ENCODE measurements at regions not wholly inside any gene's neighbourhood (a gene's known extent, or its start where the extent isn't known, plus 50 kb on each side); places are given as distances from the start of the nearest gene placed in this dataset.

DNA sequence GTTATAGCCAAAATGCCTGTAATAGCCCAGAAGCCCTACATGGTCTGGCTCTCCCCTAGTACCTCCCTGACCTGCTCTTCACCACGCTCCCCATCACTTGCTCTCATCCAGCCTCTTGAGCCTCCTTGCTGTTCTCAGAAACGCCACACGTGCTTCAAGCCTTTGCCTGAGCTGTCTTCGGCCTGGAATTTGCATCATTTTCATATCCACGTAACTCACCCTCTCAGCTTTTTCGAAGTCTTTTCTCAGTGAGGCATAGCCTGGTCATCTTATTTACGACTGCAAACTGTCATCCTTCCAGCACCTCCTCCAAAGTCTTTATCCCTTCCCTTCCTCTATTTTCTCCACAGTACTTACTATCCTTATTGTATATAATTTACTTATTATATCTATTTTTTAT, 151.0 kb upstream of the AHR start:
- Histone ChIP-seq H3K4me1 (ENCODE audit: control insufficient read depth, insufficient read depth, low read length, poor library complexity, severe bottlenecking) (peaks cover 11% of the 10 kb centered on the region), H3K27me3 (replicated peaks; ENCODE audit: control insufficient read depth, insufficient read depth, low read length, poor library complexity, severe bottlenecking) (no peaks in the 10 kb centered on the region), H3K4me3 (ENCODE audit: insufficient read depth, low read depth, low read length, poor library complexity, severe bottlenecking) (no peak overlapping the region), H3K36me3 (ENCODE audit: control insufficient read depth, insufficient read depth, low read length) (no peaks in the 10 kb centered on the region), H3K9me3 (ENCODE audit: control insufficient read depth, low read length) (no peaks in the 10 kb centered on the region), H3K27ac (ENCODE audit: insufficient read depth, low read length, poor library complexity, severe bottlenecking) (no peak overlapping the region)
- DNase-seq, result no peak

DNA sequence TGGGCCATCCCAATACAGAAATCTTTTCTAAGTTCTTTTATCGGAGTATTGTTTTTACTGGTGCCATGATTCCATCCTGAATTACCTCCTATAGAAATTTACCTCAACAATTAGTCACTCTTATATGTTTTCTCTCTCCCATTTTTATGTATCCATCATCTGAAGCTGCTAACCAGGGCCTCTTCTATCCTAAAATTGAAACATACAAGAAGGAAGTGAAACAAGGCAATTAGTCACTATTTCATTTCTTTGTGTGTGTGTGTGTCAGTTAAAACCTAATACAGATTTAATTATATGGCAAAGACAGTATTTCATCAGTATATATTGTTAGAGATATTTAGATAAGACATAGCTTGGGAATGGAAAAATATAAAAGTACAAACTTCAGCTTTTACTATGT, 148.4 kb upstream of the AHR start:
- H3K36me3 ChIP-seq (ENCODE audit: control insufficient read depth, insufficient read depth, low read length), result no peaks in the 10 kb centered on the region
- no peak for DNase-seq
- no peak overlapping the region for H3K27ac ChIP-seq (ENCODE audit: insufficient read depth, low read length, poor library complexity, severe bottlenecking)
- no peaks in the 10 kb centered on the region for H3K4me1 ChIP-seq (ENCODE audit: control insufficient read depth, insufficient read depth, low read length, poor library complexity, severe bottlenecking)
- no peak overlapping the region for H3K4me3 ChIP-seq (ENCODE audit: insufficient read depth, low read depth, low read length, poor library complexity, severe bottlenecking)
- no peaks in the 10 kb centered on the region for H3K27me3 ChIP-seq (replicated peaks; ENCODE audit: control insufficient read depth, insufficient read depth, low read length, poor library complexity, severe bottlenecking)
- H3K9me3 ChIP-seq (ENCODE audit: control insufficient read depth, low read length), result no peaks in the 10 kb centered on the region

DNA sequence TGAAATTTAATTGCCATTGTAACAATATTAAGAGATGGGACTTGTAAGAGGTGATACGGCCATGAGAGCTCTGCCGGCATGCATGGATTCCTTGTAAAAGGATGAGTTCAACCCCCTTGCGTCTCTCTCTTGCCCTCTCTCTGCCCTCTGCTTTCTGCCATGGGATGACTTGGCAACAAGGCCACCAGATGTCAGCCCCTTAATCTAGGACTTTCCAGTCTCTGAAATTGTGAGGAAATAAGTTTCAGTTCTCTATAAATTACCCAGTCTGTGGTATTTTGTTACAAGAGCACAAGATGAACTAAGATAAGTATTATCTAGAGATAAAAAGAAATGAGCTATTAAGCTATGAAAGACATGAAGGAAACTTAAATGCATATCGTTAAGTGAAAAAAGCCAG, 145.7 kb upstream of the AHR start:
- H3K27ac ChIP-seq (ENCODE audit: insufficient read depth, low read length, poor library complexity, severe bottlenecking), result no peak overlapping the region
- no peaks in the 10 kb centered on the region for H3K36me3 ChIP-seq (ENCODE audit: control insufficient read depth, insufficient read depth, low read length)
- no peak overlapping the region for H3K4me3 ChIP-seq (ENCODE audit: insufficient read depth, low read depth, low read length, poor library complexity, severe bottlenecking)
- DNase-seq, result no peak
- no peaks in the 10 kb centered on the region for H3K4me1 ChIP-seq (ENCODE audit: control insufficient read depth, insufficient read depth, low read length, poor library complexity, severe bottlenecking)
- no peaks in the 10 kb centered on the region for H3K27me3 ChIP-seq (replicated peaks; ENCODE audit: control insufficient read depth, insufficient read depth, low read length, poor library complexity, severe bottlenecking)
- no peaks in the 10 kb centered on the region for H3K9me3 ChIP-seq (ENCODE audit: control insufficient read depth, low read length)

DNA sequence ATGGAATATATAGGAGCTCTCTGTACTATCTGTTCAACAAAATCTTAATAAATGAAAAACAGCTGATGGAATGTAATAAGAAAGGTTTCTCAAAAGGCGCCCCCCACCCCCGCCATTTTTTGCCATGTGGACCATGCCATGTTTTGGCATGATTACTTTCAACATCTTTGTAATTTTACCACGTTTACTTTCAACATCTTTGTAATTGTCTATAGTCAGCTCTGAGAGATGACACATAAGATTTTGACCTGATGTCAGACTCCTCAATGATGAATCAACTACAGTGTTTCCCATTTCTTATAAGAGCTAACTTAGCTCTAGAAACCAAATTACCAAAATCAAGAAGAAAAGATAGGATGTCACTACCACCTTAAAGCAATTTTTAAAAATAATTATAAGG, 144.9 kb upstream of the AHR start:
- no peak overlapping the region for H3K27ac ChIP-seq (ENCODE audit: insufficient read depth, low read length, poor library complexity, severe bottlenecking)
- H3K4me3 ChIP-seq (ENCODE audit: insufficient read depth, low read depth, low read length, poor library complexity, severe bottlenecking), result no peak overlapping the region

DNA sequence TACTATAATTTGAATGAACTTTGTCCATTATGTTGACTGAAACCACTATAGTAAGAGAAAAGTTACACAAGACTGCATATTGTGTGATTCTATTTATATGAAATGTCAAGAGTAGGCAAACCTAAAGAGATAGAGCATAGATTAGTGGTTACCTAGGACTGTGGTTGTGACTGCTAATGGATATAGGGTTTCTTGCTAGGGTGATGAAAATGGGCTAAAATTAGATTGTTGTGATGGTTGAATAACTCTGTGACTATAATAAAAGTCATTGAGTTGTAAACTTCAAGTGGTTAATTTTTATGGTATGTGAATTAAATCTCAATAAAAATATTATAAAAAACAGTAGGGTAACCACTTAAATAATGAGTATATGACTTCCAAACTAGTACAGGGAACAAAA, 142.9 kb upstream of the AHR start:
- no peak for DNase-seq
- Histone ChIP-seq H3K27me3 (replicated peaks; ENCODE audit: control insufficient read depth, insufficient read depth, low read length, poor library complexity, severe bottlenecking) (no peaks in the 10 kb centered on the region), H3K9me3 (ENCODE audit: control insufficient read depth, low read length) (no peaks in the 10 kb centered on the region), H3K4me3 (ENCODE audit: insufficient read depth, low read depth, low read length, poor library complexity, severe bottlenecking) (no peak overlapping the region), H3K36me3 (ENCODE audit: control insufficient read depth, insufficient read depth, low read length) (no peaks in the 10 kb centered on the region), H3K4me1 (ENCODE audit: control insufficient read depth, insufficient read depth, low read length, poor library complexity, severe bottlenecking) (no peaks in the 10 kb centered on the region), H3K27ac (ENCODE audit: insufficient read depth, low read length, poor library complexity, severe bottlenecking) (no peak overlapping the region)

More for the DNA sequence above, 144.9 kb upstream of the AHR start:
- no peaks in the 10 kb centered on the region for H3K4me1 ChIP-seq (ENCODE audit: control insufficient read depth, insufficient read depth, low read length, poor library complexity, severe bottlenecking)
- no peaks in the 10 kb centered on the region for H3K36me3 ChIP-seq (ENCODE audit: control insufficient read depth, insufficient read depth, low read length)
- H3K9me3 ChIP-seq (ENCODE audit: control insufficient read depth, low read length), result no peaks in the 10 kb centered on the region
- DNase-seq, result no peak
- H3K27me3 ChIP-seq (replicated peaks; ENCODE audit: control insufficient read depth, insufficient read depth, low read length, poor library complexity, severe bottlenecking), result no peaks in the 10 kb centered on the region

DNA sequence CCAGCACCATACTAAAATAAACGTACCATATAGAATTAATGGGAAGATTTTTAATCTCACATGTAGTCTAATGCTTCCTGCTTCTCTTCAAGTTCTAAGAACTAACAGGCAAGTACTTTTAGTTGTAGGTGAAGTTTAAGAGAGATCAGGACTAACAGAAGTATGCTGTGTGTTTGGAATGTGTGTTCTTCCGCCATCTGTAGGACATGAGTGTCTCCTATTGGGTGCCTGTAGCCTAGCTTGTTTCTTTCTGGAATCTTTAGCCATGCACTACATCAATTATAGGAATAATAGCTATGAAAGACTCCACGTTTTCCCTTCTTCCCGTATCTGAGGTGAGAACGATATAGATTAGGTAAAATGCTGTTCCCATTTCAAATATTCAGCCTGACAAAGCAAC, 140.2 kb upstream of the AHR start:
- Histone ChIP-seq H3K27me3 (replicated peaks; ENCODE audit: control insufficient read depth, insufficient read depth, low read length, poor library complexity, severe bottlenecking) (no peaks in the 10 kb centered on the region), H3K4me1 (ENCODE audit: control insufficient read depth, insufficient read depth, low read length, poor library complexity, severe bottlenecking) (no peaks in the 10 kb centered on the region), H3K4me3 (ENCODE audit: insufficient read depth, low read depth, low read length, poor library complexity, severe bottlenecking) (no peak overlapping the region), H3K27ac (ENCODE audit: insufficient read depth, low read length, poor library complexity, severe bottlenecking) (no peak overlapping the region), H3K36me3 (ENCODE audit: control insufficient read depth, insufficient read depth, low read length) (no peaks in the 10 kb centered on the region), H3K9me3 (ENCODE audit: control insufficient read depth, low read length) (no peaks in the 10 kb centered on the region)
- DNase-seq, result no peak

DNA sequence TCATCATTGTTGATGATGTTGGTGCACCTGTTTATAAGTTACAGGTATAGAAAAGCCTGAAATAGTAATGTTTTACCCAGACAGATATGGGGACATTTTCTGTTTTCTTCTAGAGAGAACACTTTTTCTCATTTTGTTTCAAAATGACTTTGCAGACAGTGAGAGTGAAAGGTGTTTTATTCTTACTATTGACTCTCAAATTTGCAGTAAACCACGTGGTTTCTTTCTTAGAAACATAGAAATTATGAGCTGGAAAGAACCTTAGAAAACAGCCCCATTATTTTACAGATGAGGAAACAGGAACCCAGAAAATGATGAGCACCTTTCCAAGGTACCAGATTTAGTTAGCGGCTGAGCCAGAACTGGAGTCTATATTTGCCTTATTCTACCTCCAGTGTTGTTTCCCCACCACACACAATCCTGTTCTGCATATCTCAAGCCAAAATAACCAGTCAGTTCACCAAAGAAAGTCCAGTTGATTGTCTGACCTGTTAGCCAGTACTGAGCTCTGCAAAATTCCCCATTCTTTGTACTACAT, 138.9 kb upstream of the AHR start:
- no peaks in the 10 kb centered on the region for H3K9me3 ChIP-seq (ENCODE audit: control insufficient read depth, low read length)
- no peaks in the 10 kb centered on the region for H3K36me3 ChIP-seq (ENCODE audit: control insufficient read depth, insufficient read depth, low read length)
- no peak overlapping the region for H3K27ac ChIP-seq (ENCODE audit: insufficient read depth, low read length, poor library complexity, severe bottlenecking)
- H3K27me3 ChIP-seq (replicated peaks; ENCODE audit: control insufficient read depth, insufficient read depth, low read length, poor library complexity, severe bottlenecking), result no peaks in the 10 kb centered on the region
- H3K4me1 ChIP-seq (ENCODE audit: control insufficient read depth, insufficient read depth, low read length, poor library complexity, severe bottlenecking), result no peaks in the 10 kb centered on the region
- DNase-seq, result no peak
- no peak overlapping the region for H3K4me3 ChIP-seq (ENCODE audit: insufficient read depth, low read depth, low read length, poor library complexity, severe bottlenecking)

DNA sequence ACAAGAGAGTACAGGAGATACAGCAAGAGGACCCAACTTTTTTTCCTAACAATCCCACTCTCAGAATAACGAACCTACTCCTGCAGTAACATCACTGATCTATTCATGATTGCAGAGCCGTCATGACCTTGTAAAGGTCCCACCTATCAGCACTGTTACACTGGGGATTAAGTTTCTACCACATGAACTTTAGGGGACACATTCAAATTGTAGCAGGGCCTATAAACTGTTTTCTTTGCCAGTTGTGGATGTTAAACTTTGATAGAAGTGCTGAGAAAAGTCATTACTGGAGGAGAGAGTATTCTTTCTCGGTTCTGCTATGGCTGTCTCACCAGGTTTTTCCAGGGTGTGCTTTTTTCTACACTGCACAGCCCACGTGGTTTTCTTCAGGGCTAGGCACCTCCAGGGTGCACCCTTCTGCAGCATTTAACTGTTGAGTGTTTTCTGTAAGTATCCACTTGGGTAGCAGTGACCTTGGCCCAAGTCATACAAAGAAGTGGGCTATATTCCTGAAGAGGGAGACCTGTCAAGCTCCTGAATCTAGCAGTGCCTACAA, 131.6 kb upstream of the AHR start:
- DNase-seq, result no peak
- Histone ChIP-seq H3K4me1 (ENCODE audit: control insufficient read depth, insufficient read depth, low read length, poor library complexity, severe bottlenecking) (peaks cover 4% of the 10 kb centered on the region), H3K9me3 (ENCODE audit: control insufficient read depth, low read length) (no peaks in the 10 kb centered on the region), H3K4me3 (ENCODE audit: insufficient read depth, low read depth, low read length, poor library complexity, severe bottlenecking) (no peak overlapping the region), H3K27me3 (replicated peaks; ENCODE audit: control insufficient read depth, insufficient read depth, low read length, poor library complexity, severe bottlenecking) (no peaks in the 10 kb centered on the region), H3K36me3 (ENCODE audit: control insufficient read depth, insufficient read depth, low read length) (no peaks in the 10 kb centered on the region), H3K27ac (ENCODE audit: insufficient read depth, low read length, poor library complexity, severe bottlenecking) (no peak overlapping the region)

DNA sequence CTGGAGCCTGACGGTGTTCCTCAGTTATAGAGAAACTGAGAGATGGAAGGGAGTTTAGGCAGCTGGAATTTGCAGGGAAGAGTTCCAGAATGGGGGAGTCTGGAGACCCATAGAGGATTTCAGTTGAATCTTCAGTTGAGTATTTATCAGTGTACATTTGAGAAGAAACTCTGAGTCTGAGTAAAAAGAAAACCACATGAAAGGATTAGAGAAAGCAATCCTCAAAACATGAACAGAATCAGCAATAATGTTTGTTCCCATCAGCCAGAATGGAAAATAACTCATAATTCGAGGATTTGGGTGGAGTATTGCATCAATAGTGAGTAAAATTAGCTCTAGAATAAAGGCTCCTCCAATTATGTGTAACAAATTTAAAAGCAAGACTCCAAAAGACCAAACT, 130.0 kb upstream of the AHR start:
- no peak overlapping the region for H3K4me3 ChIP-seq (ENCODE audit: insufficient read depth, low read depth, low read length, poor library complexity, severe bottlenecking)
- no peaks in the 10 kb centered on the region for H3K9me3 ChIP-seq (ENCODE audit: control insufficient read depth, low read length)
- H3K27ac ChIP-seq (ENCODE audit: insufficient read depth, low read length, poor library complexity, severe bottlenecking), result no peak overlapping the region
- no peak for DNase-seq
- H3K4me1 ChIP-seq (ENCODE audit: control insufficient read depth, insufficient read depth, low read length, poor library complexity, severe bottlenecking), result peaks cover 4% of the 10 kb centered on the region
- no peaks in the 10 kb centered on the region for H3K36me3 ChIP-seq (ENCODE audit: control insufficient read depth, insufficient read depth, low read length)
- no peaks in the 10 kb centered on the region for H3K27me3 ChIP-seq (replicated peaks; ENCODE audit: control insufficient read depth, insufficient read depth, low read length, poor library complexity, severe bottlenecking)

DNA sequence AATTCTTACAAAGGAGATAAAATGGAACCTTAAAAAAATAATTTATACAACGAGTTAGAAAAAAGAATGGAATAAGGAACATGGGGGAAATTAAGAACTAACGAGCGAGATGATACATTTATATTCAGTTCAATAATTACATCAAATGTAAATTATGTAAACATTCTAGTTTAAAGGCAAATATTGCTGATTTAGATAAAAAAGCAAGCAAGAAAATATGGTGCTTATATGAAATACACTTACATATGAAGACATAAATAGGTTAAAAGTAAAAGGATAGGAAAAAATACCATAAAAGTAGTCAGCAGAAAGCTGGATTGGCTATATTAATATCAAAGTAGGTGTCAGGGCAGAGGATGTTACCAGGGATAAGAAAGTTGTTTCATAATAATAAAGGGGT, 127.0 kb upstream of the AHR start:
- Histone ChIP-seq H3K9me3 (ENCODE audit: control insufficient read depth, low read length) (no peaks in the 10 kb centered on the region), H3K27ac (ENCODE audit: insufficient read depth, low read length, poor library complexity, severe bottlenecking) (no peak overlapping the region), H3K4me1 (ENCODE audit: control insufficient read depth, insufficient read depth, low read length, poor library complexity, severe bottlenecking) (peaks cover 4% of the 10 kb centered on the region), H3K4me3 (ENCODE audit: insufficient read depth, low read depth, low read length, poor library complexity, severe bottlenecking) (no peak overlapping the region), H3K36me3 (ENCODE audit: control insufficient read depth, insufficient read depth, low read length) (no peaks in the 10 kb centered on the region), H3K27me3 (replicated peaks; ENCODE audit: control insufficient read depth, insufficient read depth, low read length, poor library complexity, severe bottlenecking) (no peaks in the 10 kb centered on the region)
- no peak for DNase-seq

All from effector memory CD4-positive, alpha-beta T cell (primary cell).